BJ (cell line): ENCODE measurements at regions not wholly inside any gene's neighbourhood (a gene's known extent, or its start where the extent isn't known, plus 50 kb on each side); places are given as distances from the start of the nearest gene placed in this dataset.

Source experiments
- CTCF ChIA-PET: fragments of 350-600 bp; formaldehyde crosslinking; extraction: SDS; loops from one replicate; lab custom pipeline; 2021; ENCODE audit warnings: antibody characterized with exemption, inconsistent platforms; lab: Yijun Ruan, JAX
- POLR2A ChIA-PET: fragments of 300-600 bp; sonication (Branson Sonifier 250); formaldehyde crosslinking; extraction: SDS; loops from one replicate; lab custom pipeline; 2021; ENCODE audit warnings: antibody characterized with exemption; lab: Charles Lee
- DNase-seq: peaks from one replicate; pipeline ENCODE4 v3.0.0-alpha.2; 2011; ENCODE audit warnings: low read depth
- H3K27me3 ChIP-seq: 2 replicates; pipeline ENCODE4 v1.6.0; 2011; ENCODE audit warnings: low read length; ENCODE audit not compliant: control insufficient read depth, insufficient read depth
- H3K36me3 ChIP-seq: 2 replicates; pipeline ENCODE4 v1.5.1; 2011; ENCODE audit warnings: low read length; ENCODE audit not compliant: control insufficient read depth, insufficient read depth
- H3K4me3 ChIP-seq: 2 replicates; pipeline ENCODE4 v1.5.1; 2011; ENCODE audit warnings: low read depth, mild to moderate bottlenecking, control low read depth, low read length
- CTCF ChIP-seq: IDR thresholded peaks from 2 replicates; pipeline ENCODE4 v1.5.1; 2011; ENCODE audit warnings: low read depth, mild to moderate bottlenecking, control low read depth, inconsistent platforms, low read length, moderate library complexity; ENCODE audit not compliant: insufficient read depth

GRCh38 chr4:57445686-57446085 is 335.5 kb upstream of the IGFBP7 start:
- Histone ChIP-seq H3K27me3 (peaks cover 2% of the 10 kb centered on the region; the same call in 1 of the 2 replicates), H3K36me3 (no peaks in the 10 kb centered on the region), H3K4me3 (no peak overlapping the region)
- ChIA-PET POLR2A (no interaction called here), CTCF (interaction anchor here (1.6 kb wide), 1 partner anchor 282 kb away, joined by 5 read pairs; no protein-coding TSS in a partner anchor)
- no peak for DNase-seq
- no peak for TF ChIP-seq CTCF

GRCh38 chr4:57444671-57445070 is 334.5 kb upstream of the IGFBP7 start:
- TF ChIP-seq CTCF: no peak
- peaks cover 2% of the 10 kb centered on the region; the same call in 1 of the 2 replicates for H3K27me3 ChIP-seq
- DNase-seq: no peak
- ChIA-PET CTCF (interaction anchor here (1.6 kb wide), 1 partner anchor 281 kb away, joined by 5 read pairs; no protein-coding TSS in a partner anchor), POLR2A (no interaction called here)
- H3K36me3 ChIP-seq: no peaks in the 10 kb centered on the region
- no peak overlapping the region for H3K4me3 ChIP-seq

GRCh38 chr4:57443787-57444186 is 333.6 kb upstream of the IGFBP7 start:
- ChIA-PET CTCF (interaction anchor here (1.4 kb wide), 1 partner anchor 9 kb away, joined by 5 read pairs; no protein-coding TSS in a partner anchor), POLR2A (interaction anchor here (0.7 kb wide), 1 partner anchor 24 kb away, joined by 13 read pairs; no protein-coding TSS in a partner anchor)
- no peaks in the 10 kb centered on the region for H3K36me3 ChIP-seq
- H3K27me3 ChIP-seq: peaks cover 2% of the 10 kb centered on the region; the same call in 1 of the 2 replicates
- TF ChIP-seq CTCF: no peak
- no peak for DNase-seq
- H3K4me3 ChIP-seq: no peak overlapping the region

GRCh38 chr4:57443308-57443707 is 333.1 kb upstream of the IGFBP7 start:
- ChIA-PET CTCF (interaction anchor here (0.9 to 3.2 kb wide), 4 partner anchors 9 to 279 kb away, joined by 3 to 14 read pairs (median 4); no protein-coding TSS in a partner anchor), POLR2A (interaction anchor here (0.7 kb wide), 1 partner anchor 23 kb away, joined by 13 read pairs; no protein-coding TSS in a partner anchor)
- Histone ChIP-seq H3K4me3 (no peak overlapping the region), H3K27me3 (peaks cover 2% of the 10 kb centered on the region; the same call in 1 of the 2 replicates), H3K36me3 (no peaks in the 10 kb centered on the region)
- TF ChIP-seq CTCF: no peak
- DNase-seq: no peak

GRCh38 chr4:57442831-57443291 is 332.7 kb upstream of the IGFBP7 start:
- TF ChIP-seq CTCF: peak; percentile 73
- DNase-seq: no peak
- CTCF ChIA-PET: interaction anchor here (0.7 to 3.2 kb wide), 6 partner anchors 8 to 1956 kb away, joined by 3 to 29 read pairs (median 4); no protein-coding TSS in a partner anchor
- H3K36me3 ChIP-seq: no peaks in the 10 kb centered on the region
- H3K27me3 ChIP-seq: peaks cover 2% of the 10 kb centered on the region; the same call in 1 of the 2 replicates
- POLR2A ChIA-PET: no interaction called here
- no peak overlapping the region for H3K4me3 ChIP-seq
